Keratinocyte (primary cell): ENCODE measurements at regions not wholly inside any gene's neighbourhood (a gene's known extent, or its start where the extent isn't known, plus 50 kb on each side); places are given as distances from the start of the nearest gene placed in this dataset.
A peak's percentile ranks its signal among the peaks of the same experiment; 100 is the strongest.

ENCODE experiments used
- DNase-seq: peaks from one replicate; pipeline ENCODE4 v3.0.0-alpha.2; 2011; ENCODE audit warnings: low read depth, missing footprints, low spot score
- FAIRE-seq: peaks from 2 replicates; lab custom pipeline; 2011; peaks lifted over from hg19 to GRCh38; lab: Jason Lieb, UNC
- H2AFZ ChIP-seq: 2 replicates; pipeline ENCODE4 v1.6.0; 2012; ENCODE audit warnings: low read length, control low read depth, inconsistent platforms; ENCODE audit not compliant: control insufficient read depth
- H3K27ac ChIP-seq: 2 replicates; pipeline ENCODE4 v1.5.1; 2011; ENCODE audit warnings: low read length; ENCODE audit not compliant: control insufficient read depth, insufficient read depth
- H3K27me3 ChIP-seq: 3 replicates; pipeline ENCODE4 v1.6.0; 2011; ENCODE audit warnings: low read length; ENCODE audit not compliant: control insufficient read depth, insufficient read depth; ENCODE audit errors: extremely low read depth
- H3K36me3 ChIP-seq, 2 experiments: 2 replicates in 1 of 2; 3 replicates in 1 of 2; pipeline ENCODE4 v1.5.1; 2011; ENCODE audit warnings: low read length in 2 of 2, mild to moderate bottlenecking in 1 of 2; ENCODE audit not compliant: control insufficient read depth in 2 of 2, insufficient read depth in 2 of 2; ENCODE audit errors: extremely low read depth in 1 of 2
- H3K4me1 ChIP-seq: 3 replicates; pipeline ENCODE4 v1.5.1; 2011; ENCODE audit warnings: low read length; ENCODE audit not compliant: control insufficient read depth, insufficient read depth; ENCODE audit errors: extremely low read depth
- H3K4me2 ChIP-seq: 3 replicates; pipeline ENCODE4 v1.6.0; 2011; ENCODE audit warnings: low read depth, low read length; ENCODE audit not compliant: control insufficient read depth, insufficient read depth; ENCODE audit errors: extremely low read depth
- H3K4me3 ChIP-seq, 3 experiments: fragments of 200-600 bp in 1 of 3; sonication (generic) in 1 of 3; 2 replicates in 2 of 3; 3 replicates in 1 of 3; pipeline ENCODE4 v1.5.1; 2011 to 2016; ENCODE audit warnings: low read length in 3 of 3, mild to moderate bottlenecking in 3 of 3, control low read depth in 2 of 3, inconsistent platforms in 1 of 3, low read depth in 1 of 3, mixed read lengths in 1 of 3, mixed run types in 1 of 3, moderate library complexity in 1 of 3; ENCODE audit not compliant: control insufficient read depth in 2 of 3, insufficient read depth in 2 of 3; ENCODE audit errors: extremely low read depth in 1 of 3
- H3K79me2 ChIP-seq: 2 replicates; pipeline ENCODE4 v1.6.0; 2012; ENCODE audit warnings: low read length; ENCODE audit not compliant: control insufficient read depth, insufficient read depth
- H3K9ac ChIP-seq: 3 replicates; pipeline ENCODE4 v1.6.0; 2011; ENCODE audit warnings: low read length; ENCODE audit not compliant: control insufficient read depth, insufficient read depth; ENCODE audit errors: extremely low read depth
- H3K9me1 ChIP-seq: 3 replicates; pipeline ENCODE4 v1.6.0; 2011; ENCODE audit warnings: low read length; ENCODE audit not compliant: control insufficient read depth, insufficient read depth; ENCODE audit errors: extremely low read depth
- H3K9me3 ChIP-seq: 2 replicates; pipeline ENCODE4 v1.5.1; 2012; ENCODE audit warnings: low read depth, low read length; ENCODE audit not compliant: control insufficient read depth
- H4K20me1 ChIP-seq: 3 replicates; pipeline ENCODE4 v1.6.0; 2011; ENCODE audit warnings: low read length; ENCODE audit not compliant: control insufficient read depth, insufficient read depth; ENCODE audit errors: extremely low read depth
- CTCF ChIP-seq, 3 experiments: IDR thresholded peaks in 1 of 3; conservative IDR thresholded peaks in 1 of 3; optimal IDR thresholded peaks in 1 of 3; 2 replicates in 2 of 3; 3 replicates in 1 of 3; pipeline versions ENCODE3 to v1.5.1; 2011; ENCODE audit warnings: low read length in 3 of 3, mild to moderate bottlenecking in 3 of 3, moderate library complexity in 2 of 3, control low read depth in 1 of 3, inconsistent platforms in 1 of 3; ENCODE audit not compliant: insufficient read depth in 2 of 3; ENCODE audit errors: extremely low read depth in 1 of 3
- EZH2 ChIP-seq: IDR thresholded peaks from one replicate; pipeline ENCODE4 v1.6.1; 2012; ENCODE audit warnings: inconsistent platforms, mild to moderate bottlenecking, low read length, moderate library complexity
- dilution Hi-C: fragments of 300-500 bp; cut with MboI; formaldehyde crosslinking; loops from one replicate; pipeline ENCODE4 v1.7.0; 2020; ENCODE audit warnings: low sequenced_read_pairs; ENCODE audit not compliant: extremely low pct_ligation_motif_present

GRCh38 chr18:24735624-24736231 lies 275.3 kb downstream of the HRH4 start:
- H3K27ac ChIP-seq: no peak overlapping the region
- FAIRE-seq: peak; percentile 76
- H3K4me3 ChIP-seq: no peak overlapping the region
- H3K4me1 ChIP-seq: peaks cover 12% of the 10 kb centered on the region
- no peak for TF ChIP-seq CTCF (optimal IDR thresholded peaks at IDR 0.05 in 1 of 3, IDR thresholded peaks at IDR 0.05 in 1 of 3, conservative IDR thresholded peaks at IDR 0.05 in 1 of 3; ENCODE audit: extremely low read depth in 1 of 3, insufficient read depth in 2 of 3, low read length in 3 of 3)
- no peak for TF ChIP-seq EZH2
- no peak overlapping the region for H2AFZ ChIP-seq
- no peaks in the 10 kb centered on the region for H3K27me3 ChIP-seq
- H3K36me3 ChIP-seq: no peaks in the 10 kb centered on the region
- H3K9ac ChIP-seq: no peak overlapping the region
- dilution Hi-C loops: no loop called here
- H3K9me1 ChIP-seq: no peaks in the 10 kb centered on the region
- no peaks in the 10 kb centered on the region for H3K9me3 ChIP-seq
- H3K4me2 ChIP-seq: no peak overlapping the region
- DNase-seq: no peak
- H4K20me1 ChIP-seq: no peaks in the 10 kb centered on the region
- no peaks in the 10 kb centered on the region for H3K79me2 ChIP-seq

- no peaks in the 10 kb centered on the region for H3K9me3 ChIP-seq
- no peak overlapping the region for H3K4me3 ChIP-seq
- H3K9ac ChIP-seq: no peak overlapping the region
- H3K27ac ChIP-seq: no peak overlapping the region
- H3K36me3 ChIP-seq: no peaks in the 10 kb centered on the region
- no peaks in the 10 kb centered on the region for H4K20me1 ChIP-seq
- peak overlapping the region; percentile 63 for H2AFZ ChIP-seq
- no peak for TF ChIP-seq EZH2
- no peak for TF ChIP-seq CTCF (optimal IDR thresholded peaks at IDR 0.05 in 1 of 3, IDR thresholded peaks at IDR 0.05 in 1 of 3, conservative IDR thresholded peaks at IDR 0.05 in 1 of 3; ENCODE audit: extremely low read depth in 1 of 3, insufficient read depth in 2 of 3, low read length in 3 of 3)
- FAIRE-seq (peak; percentile 49), DNase-seq (no peak)
- H3K4me1 ChIP-seq: peaks cover 6% of the 10 kb centered on the region
- dilution Hi-C loops: no loop called here
- H3K27me3 ChIP-seq: no peaks in the 10 kb centered on the region
- H3K79me2 ChIP-seq: no peaks in the 10 kb centered on the region
- H3K9me1 ChIP-seq: no peaks in the 10 kb centered on the region
- H3K4me2 ChIP-seq: peak overlapping the region; percentile 42
These were observed 276.4 kb downstream of the HRH4 start for GRCh38 chr18:24736662-24737330.
